MCF 10A (cell line): ENCODE measurements at regions not wholly inside any gene's neighbourhood (a gene's known extent, or its start where the extent isn't known, plus 50 kb on each side); places are given as distances from the start of the nearest gene placed in this dataset.

Experiments
- BruUV-seq: library from RNA; stranded (reverse); fragments of 400-500 nt; replicated peaks from 2 replicates; lab custom pipeline; 2021; lab: Mats Ljungman, UMichigan
- CTCF ChIA-PET: fragments of 300-600 bp; sonication (Branson Sonifier 250); formaldehyde crosslinking; extraction: SDS; loops from one replicate; lab custom pipeline; 2021; ENCODE audit warnings: antibody characterized with exemption, inconsistent platforms; lab: Yijun Ruan, JAX
- POLR2A ChIA-PET: fragments of 300-600, 350-650 bp; sonication (Branson Sonifier 250); formaldehyde crosslinking; extraction: SDS; loops from one replicate; lab custom pipeline; 2020; ENCODE audit warnings: antibody characterized with exemption, inconsistent platforms; lab: Yijun Ruan, JAX
- DNase-seq: peaks from one replicate; pipeline ENCODE4 v3.0.0-alpha.2; 2018; ENCODE audit not compliant: unreplicated experiment
- H3K27ac Mint-ChIP-seq: one replicate; pipeline ENCODE4 v1.8.0; 2022; ENCODE audit warnings: mild to moderate bottlenecking, low read depth, mixed read lengths; ENCODE audit not compliant: unreplicated experiment
- H3K27me3 Mint-ChIP-seq: one replicate; pipeline ENCODE4 v1.8.0; 2022; ENCODE audit warnings: mixed read lengths; ENCODE audit not compliant: insufficient read depth, unreplicated experiment
- H3K36me3 Mint-ChIP-seq: one replicate; pipeline ENCODE4 v1.8.0; 2022; ENCODE audit warnings: mild to moderate bottlenecking, moderate library complexity, mixed read lengths; ENCODE audit not compliant: insufficient read depth, unreplicated experiment
- H3K4me1 Mint-ChIP-seq: one replicate; pipeline ENCODE4 v1.8.0; 2022; ENCODE audit warnings: mixed read lengths; ENCODE audit not compliant: insufficient read depth, unreplicated experiment
- H3K4me3 Mint-ChIP-seq: one replicate; pipeline ENCODE4 v1.8.0; 2022; ENCODE audit warnings: mild to moderate bottlenecking, moderate library complexity, mixed read lengths; ENCODE audit not compliant: unreplicated experiment
- H3K9me3 Mint-ChIP-seq: one replicate; pipeline ENCODE4 v1.8.0; 2022; ENCODE audit warnings: mixed read lengths; ENCODE audit not compliant: unreplicated experiment
- CTCF ChIP-seq: fragments of 200-600 bp; IDR thresholded peaks from one replicate; pipeline ENCODE4 v1.8.0; 2022; ENCODE audit warnings: antibody characterized with exemption, mild to moderate bottlenecking; ENCODE audit not compliant: unreplicated experiment
- intact Hi-C: fragments of 100-400 bp; cut with micrococcal nuclease; formaldehyde crosslinking; loops from 2 replicates; pipeline ENCODE4 v1.14.1; 2022

- intact Hi-C loops = no loop called here
- CTCF ChIA-PET = interaction anchor here (4.0 kb wide), 1 partner anchor 16 kb away, joined by 20 read pairs; no protein-coding TSS in a partner anchor
- BruUV-seq = no TSS peak
Observed at GRCh38 chr11:27281276-27281675, 81.7 kb downstream of the CCDC34 start.

GRCh38 chr11:27280140-27280539, 82.9 kb downstream of the CCDC34 start:
- no peaks in the 10 kb centered on the region for H3K9me3 Mint-ChIP-seq
- intact Hi-C loops = no loop called here

More at GRCh38 chr11:27281276-27281675, 81.7 kb downstream of the CCDC34 start:
- POLR2A ChIA-PET = no interaction called here
- no peak overlapping the region for H3K4me3 Mint-ChIP-seq
- H3K36me3 Mint-ChIP-seq = no peaks in the 10 kb centered on the region
- peaks cover 6% of the 10 kb centered on the region for H3K4me1 Mint-ChIP-seq
- no peak for TF ChIP-seq CTCF
- DNase-seq = no peak
- H3K9me3 Mint-ChIP-seq = no peaks in the 10 kb centered on the region
- no peak overlapping the region for H3K27ac Mint-ChIP-seq
- H3K27me3 Mint-ChIP-seq = peaks cover 13% of the 10 kb centered on the region

GRCh38 chr11:27279460-27279859, 83.6 kb downstream of the CCDC34 start:
- DNase-seq = no peak
- BruUV-seq = no TSS peak
- H3K4me3 Mint-ChIP-seq = no peak overlapping the region
- H3K4me1 Mint-ChIP-seq = peaks cover 6% of the 10 kb centered on the region
- peaks cover 23% of the 10 kb centered on the region for H3K27me3 Mint-ChIP-seq
- intact Hi-C loops = no loop called here
- no peaks in the 10 kb centered on the region for H3K9me3 Mint-ChIP-seq
- no peak for TF ChIP-seq CTCF
- POLR2A ChIA-PET = no interaction called here
- H3K36me3 Mint-ChIP-seq = no peaks in the 10 kb centered on the region
- CTCF ChIA-PET = no interaction called here
- no peak overlapping the region for H3K27ac Mint-ChIP-seq

More at GRCh38 chr11:27280140-27280539, 82.9 kb downstream of the CCDC34 start:
- DNase-seq = no peak
- H3K36me3 Mint-ChIP-seq = no peaks in the 10 kb centered on the region
- CTCF ChIA-PET = interaction anchor here (0.6 kb wide), 1 partner anchor 11 kb away, joined by 3 read pairs; no protein-coding TSS in a partner anchor
- no TSS peak for BruUV-seq
- no peak overlapping the region for H3K4me3 Mint-ChIP-seq
- peaks cover 17% of the 10 kb centered on the region for H3K27me3 Mint-ChIP-seq
- H3K4me1 Mint-ChIP-seq = peaks cover 6% of the 10 kb centered on the region
- no peak for TF ChIP-seq CTCF
- no peak overlapping the region for H3K27ac Mint-ChIP-seq
- POLR2A ChIA-PET = no interaction called here

- H3K27me3 Mint-ChIP-seq = peaks cover 26% of the 10 kb centered on the region
- H3K4me1 Mint-ChIP-seq = peaks cover 6% of the 10 kb centered on the region
- no peak overlapping the region for H3K27ac Mint-ChIP-seq
- CTCF ChIA-PET = interaction anchor here (0.6 to 1.8 kb wide), 4 partner anchors 13 to 94 kb away, joined by 3 to 5 read pairs (median 3); no protein-coding TSS in a partner anchor
- intact Hi-C loops = no loop called here
- TF ChIP-seq CTCF = no peak
- POLR2A ChIA-PET = no interaction called here
- H3K4me3 Mint-ChIP-seq = no peak overlapping the region
- no peak for DNase-seq
- BruUV-seq = no TSS peak
- no peaks in the 10 kb centered on the region for H3K9me3 Mint-ChIP-seq
- H3K36me3 Mint-ChIP-seq = no peaks in the 10 kb centered on the region
Observed at GRCh38 chr11:27277843-27278242, 85.2 kb downstream of the CCDC34 start.
